GM19463 (cell line): ENCODE measurements at regions not wholly inside any gene's neighbourhood (a gene's known extent, or its start where the extent isn't known, plus 50 kb on each side); places are given as distances from the start of the nearest gene placed in this dataset.
"Not testable (repeated sequence)": the region's sequence is repeated elsewhere in the genome, so short reads cannot be mapped to it uniquely, and the experiment has no call there.

ENCODE experiments used
- ATAC-seq: cut with Tn5 transposase; IDR thresholded peaks from one replicate; pipeline ENCODE4 v1.9.1; 2021; ENCODE audit warnings: mild to moderate bottlenecking, moderate library complexity; ENCODE audit not compliant: unreplicated experiment

DNA sequence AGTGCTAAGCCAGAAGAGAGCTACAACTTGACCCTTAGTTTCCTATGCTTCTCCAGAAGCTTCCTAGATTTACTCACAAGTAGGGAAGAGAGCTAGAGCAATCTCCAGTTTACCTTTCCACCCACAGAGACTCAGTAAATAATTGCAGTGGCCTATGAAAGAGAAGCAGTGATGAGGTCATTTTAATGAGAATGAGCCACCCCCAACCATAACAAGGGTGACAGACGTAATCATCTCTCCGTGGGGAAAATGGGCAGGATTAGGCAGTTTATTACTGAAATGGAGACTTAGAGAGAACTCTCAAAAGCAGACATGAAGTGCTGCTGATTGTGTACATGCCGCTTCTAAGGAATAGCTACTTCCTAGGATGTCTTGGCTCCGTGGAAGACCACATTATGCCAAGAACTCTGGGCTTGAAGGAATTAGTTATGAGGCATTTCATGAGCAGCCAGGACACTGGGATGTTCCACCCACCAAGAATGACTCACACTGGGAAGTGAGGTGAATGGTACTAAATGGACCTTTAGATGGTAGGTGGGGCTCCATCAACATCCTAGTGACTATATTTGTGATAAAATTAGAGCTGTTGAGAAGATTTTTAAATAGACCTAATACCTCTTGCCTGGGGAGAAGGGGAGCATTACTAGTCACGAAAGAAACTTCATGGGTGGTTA lies 160.9 kb downstream of the EDEM1 start:
- no peak for ATAC-seq

DNA sequence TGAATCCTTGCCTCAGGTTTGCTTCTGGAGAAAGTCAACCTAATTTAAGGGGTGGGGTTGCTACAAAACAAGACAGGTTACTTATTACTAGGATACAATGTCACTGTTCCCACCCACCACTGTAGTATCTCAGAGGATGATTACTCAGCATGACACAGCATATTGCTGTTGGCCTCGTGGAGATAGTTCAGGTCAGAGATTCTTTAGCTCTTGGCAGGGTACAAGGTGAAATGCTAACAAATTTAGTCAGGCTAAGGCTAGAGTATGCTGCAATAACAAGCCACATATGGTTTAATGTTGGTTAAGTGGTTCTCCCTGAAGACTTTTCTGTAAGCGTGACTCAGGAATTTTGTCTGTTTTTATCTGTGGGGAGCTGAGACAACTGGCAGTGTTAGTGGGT lies 161.8 kb downstream of the EDEM1 start:
- ATAC-seq: no peak

DNA sequence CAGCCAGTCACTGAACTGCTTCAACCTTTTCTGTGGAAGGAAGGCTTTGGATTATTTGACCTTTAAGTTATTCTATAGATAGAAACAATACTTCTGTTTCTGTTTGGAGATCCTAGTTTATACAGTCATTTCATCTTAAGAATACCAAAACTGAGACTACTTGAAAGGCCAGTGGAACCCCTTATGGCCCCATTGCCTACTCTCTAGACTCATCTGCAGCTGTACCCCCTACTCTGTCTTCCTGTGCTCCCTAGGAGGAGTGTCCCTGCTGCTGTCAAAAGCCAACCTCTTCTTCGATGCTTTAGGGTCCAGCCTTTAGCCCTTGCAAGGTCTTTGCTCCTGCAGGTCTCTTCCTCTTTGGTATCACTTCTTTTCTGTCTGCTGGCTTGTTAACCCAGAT lies 169.6 kb downstream of the EDEM1 start:
- ATAC-seq: no peak

DNA sequence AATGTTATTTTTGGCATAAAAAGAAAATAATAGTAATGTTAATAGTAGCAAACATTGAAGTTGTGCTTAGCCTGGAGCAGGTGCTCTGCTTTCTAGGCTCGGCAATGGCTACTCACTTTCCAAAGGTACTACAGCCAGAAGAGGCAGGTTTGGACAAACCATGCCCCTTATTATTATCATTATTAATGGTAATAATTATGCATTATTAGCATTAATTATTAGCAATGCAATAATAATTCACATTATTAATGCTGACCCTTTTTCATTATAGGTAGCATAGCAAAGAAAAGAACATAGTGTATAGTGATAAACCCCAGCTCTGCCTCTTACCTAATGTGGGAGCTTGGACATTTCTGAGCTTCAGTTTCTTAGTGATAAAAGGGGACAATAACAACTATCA lies 171.4 kb downstream of the EDEM1 start:
- ATAC-seq: no peak

DNA sequence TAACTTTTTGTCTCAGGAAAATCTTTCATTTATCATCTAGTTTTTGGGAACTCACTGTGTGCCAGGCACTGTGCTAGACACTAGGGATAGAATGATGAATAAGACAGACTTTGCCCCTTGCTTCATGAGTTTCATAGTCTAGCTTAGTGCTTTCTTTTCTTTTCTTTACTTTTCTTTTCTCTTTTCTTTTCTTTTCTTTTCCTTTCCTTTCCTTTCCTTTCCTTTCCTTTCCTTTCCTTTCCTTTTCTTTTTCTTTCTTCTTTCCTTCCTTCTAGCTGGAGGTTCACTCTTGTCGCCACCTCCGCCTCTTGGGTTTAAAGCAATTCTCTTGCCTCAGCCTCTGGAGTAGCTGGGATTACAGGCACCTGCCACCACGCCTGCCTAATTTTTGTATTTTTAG lies 172.9 kb downstream of the EDEM1 start:
- no peak for ATAC-seq

DNA sequence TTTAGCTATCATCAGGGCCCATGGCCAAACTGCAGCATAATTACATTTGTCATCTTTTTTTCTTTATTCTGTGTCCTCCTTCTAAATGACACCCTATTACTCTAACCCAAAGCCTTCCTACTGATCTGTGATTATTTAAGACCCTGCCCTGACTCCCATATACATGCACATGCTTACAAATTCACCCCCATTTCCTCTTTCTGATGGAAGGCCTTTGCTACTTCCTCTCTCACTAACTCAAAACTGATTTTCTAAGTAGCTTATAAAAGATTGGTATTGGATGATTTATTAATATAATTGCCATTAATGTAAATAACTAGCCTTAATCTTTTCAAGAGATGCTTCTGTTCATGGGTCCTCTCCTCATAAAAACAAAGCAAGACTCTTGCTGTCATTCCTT lies 179.2 kb downstream of the EDEM1 start:
- no peak for ATAC-seq

DNA sequence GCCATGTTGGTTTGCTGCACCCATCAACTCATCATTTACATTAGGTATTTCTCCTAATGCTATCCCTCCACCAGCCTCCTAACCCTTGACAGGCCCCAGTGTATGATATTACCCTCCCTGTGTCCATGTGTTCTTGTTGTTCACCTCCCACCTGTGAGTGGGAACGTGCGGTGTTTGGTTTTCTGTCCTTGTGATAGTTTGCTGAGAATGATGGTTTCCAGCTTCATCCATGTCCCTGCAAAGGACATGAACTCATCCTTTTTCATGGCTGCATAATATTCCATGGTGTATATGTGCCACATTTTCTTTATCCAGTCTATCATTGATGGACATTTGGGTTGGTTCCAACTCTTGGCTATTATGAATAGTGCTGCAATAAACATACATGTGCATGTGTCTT lies 184.0 kb downstream of the EDEM1 start:
- ATAC-seq: not testable (repeated sequence)

DNA sequence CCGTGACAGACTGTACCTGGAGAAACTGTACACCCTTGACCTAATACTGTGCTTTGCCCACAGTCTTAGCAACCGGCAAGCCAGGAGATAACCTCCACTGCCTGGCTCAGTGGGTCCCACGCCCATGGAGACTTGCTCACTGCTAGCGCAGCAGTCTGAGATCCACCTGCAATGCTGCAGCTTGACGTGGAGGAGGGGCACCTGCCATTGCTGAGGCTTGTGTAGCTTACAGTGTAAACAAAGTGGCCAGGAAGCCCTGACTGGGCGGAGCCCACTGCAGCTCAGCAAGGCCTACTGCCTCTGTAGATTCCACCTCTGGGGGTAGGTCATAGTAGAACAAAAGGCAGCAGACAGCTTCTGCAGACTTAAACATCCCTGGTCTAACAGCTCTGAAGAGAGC lies 189.3 kb downstream of the EDEM1 start:
- ATAC-seq: no peak

DNA sequence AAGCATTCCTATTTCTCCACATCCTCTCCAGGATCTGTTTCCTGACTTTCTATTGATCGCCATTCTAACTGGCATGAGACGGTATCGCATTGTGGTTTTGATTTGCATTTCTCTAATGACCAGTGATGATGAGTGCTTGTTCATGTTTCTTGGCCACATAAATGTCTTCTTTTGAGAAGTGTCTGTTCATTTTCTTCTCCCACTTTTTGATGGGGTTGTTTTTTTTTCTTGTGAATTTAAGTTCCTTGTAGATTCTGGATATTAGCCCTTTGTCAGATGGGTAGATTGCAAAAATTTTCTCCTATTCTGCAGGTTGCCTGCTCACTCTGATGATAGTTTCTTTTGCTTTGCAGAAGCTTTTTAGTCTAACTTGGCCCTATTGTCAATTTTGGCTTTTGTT lies 191.8 kb downstream of the EDEM1 start:
- not testable (repeated sequence) for ATAC-seq

DNA sequence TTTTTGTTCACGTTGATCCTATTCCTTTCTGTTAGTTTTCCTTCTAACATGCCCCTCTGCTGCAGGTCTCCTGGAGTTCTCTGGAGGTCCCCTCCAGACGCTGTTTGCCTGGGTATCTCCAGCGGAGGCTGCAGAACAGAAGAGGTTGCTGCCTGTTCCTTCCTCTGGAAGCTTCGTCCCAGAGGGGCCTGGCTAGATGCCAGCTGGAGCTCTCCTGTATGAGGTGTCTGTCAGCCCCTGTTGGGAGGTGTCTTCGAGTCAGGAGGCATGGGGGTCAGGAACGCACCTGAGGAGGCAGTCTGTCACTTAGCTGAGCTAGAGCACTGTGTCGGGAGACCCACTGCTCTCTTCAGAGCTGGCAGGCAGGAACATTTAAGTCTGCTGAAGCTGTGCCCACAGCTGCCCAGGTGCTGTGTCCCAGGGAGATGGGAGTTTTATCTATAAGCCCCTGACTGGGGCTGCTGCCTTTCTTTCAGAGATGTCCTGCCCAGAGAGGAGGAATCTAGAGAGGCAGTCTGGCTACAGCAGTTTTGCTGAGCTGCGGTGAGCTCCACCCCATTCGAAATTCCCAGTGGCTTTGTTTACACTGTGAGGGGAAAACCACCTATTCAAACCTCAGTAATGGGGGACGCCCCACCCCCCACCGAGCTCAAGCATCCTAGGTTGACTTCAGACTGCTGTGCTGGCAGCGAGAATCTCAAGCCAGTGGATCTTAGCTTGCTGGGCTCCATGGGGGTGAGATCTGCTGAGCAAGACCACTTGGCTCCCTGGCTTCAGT lies 196.2 kb downstream of the EDEM1 start:
- not testable (repeated sequence) for ATAC-seq

DNA sequence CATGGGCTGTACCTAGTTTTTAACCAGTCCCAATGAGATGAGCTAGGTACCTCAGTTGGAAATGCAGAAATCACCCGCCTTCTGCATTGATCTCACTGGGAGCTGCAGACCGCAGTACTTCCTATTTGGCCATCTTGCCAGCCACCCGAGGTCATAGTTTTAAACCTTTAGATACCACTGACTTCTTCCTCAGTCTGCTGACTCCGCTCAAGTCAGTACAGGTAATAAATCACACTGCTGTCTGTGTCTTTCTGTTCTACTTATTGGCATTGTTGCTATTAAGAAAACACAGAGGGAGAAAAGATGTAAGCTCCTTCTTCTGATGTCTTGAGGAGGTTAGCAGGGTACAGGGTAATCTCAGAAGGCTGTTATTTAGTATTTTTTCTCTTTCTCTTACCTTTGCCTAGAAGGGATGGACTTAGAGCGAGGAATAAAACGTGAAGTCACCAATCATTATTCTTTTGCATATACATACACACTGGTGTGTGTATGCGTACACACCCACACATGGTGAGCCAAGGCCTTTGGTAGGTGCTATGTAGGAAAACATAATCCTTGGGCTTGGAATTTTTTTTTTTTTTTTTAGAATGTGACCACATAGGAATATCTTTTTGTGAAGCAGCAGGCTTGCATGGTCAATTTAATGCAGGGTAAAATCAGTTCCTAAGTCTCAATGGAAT lies 197.2 kb downstream of the EDEM1 start:
- no peak for ATAC-seq

DNA sequence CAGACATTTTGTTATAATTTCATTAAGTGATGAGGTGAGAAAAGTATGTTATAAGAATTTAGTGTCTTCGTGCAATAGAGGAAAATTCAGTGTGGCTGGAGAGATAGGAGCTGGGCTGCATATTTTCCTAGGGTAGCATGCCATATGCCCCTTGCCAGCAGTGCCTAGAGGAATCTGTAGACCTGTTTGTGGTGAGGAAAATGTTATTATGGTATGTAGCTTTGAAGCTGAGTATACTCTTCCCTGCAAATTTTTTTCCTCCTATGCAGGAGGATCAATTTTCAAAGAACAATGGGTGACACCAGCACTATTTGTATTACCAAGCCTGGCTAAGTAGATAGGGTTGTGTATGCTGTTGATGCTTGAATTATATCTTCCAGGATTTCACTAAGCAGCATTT lies 200.6 kb downstream of the EDEM1 start:
- ATAC-seq: no peak

DNA sequence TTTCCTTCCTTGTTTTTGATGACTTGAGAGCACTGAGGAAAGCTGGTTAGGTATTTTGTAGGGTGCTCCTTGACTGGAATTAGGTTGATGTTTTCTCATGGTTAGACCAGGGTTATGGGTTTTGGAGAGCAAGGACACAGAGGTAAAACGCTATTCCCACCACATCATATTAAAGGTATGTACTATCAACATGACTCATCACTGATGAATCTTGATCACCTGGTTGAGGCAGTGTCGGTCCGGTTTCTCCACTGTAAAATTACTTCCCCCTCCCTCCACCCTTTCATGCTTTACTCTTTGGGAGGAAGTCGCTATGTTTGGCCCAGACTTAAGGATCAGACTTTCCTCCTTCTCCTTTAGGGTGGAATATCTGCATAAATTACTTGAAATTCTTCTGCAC lies 201.6 kb downstream of the EDEM1 start:
- no peak for ATAC-seq

DNA sequence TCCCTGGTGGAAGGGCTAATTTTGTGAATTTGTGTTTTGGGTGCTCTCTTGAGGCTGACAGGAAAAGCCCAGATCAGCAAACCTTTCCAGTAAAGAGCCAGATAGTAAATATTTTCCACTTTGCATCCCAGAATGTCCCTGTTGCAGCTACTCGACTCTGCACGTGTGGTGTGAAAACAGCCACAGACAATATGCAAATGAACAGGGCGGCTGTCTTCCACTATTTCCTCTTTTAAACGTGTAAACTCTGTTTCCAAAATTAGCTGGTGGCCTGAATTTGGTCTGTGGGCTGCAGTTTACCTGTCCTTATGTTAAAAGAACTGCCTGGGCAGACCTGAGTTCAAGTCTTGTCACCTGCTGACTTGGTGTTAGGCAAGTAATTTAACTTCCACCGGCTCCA lies 202.7 kb downstream of the EDEM1 start:
- peak; percentile 56 for ATAC-seq

DNA sequence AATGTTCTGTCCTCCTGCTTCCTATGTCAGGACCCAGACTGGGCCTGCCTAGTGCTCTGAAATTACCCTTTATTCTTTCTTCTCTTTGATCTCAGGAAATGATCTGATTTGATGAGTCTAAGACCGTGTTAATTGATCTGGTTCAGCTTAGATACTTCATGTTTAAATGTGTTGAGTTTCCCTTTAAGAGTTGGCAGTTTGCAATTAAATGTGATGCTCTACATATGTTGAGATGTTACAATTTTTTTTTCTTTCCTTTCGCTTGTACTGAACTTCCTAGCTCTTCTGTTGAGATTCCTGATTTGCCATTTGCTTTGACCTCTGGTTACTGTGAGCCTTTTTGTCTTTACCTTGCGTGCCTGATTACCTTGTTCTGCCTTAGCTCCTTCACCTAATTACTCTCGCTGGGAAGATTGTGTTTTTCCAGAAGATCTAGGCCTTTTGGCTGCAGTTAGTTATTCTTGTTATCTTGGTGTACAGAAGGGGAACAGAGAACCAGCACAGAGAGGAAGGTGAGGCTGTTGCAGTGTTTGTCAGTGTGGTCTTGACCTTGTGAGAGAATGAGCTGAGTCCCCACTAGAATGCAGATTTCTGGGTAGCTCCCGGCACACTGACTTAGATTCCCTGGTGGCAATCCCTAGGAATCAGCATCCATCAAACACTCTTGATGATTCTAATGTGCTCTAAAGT lies 203.6 kb downstream of the EDEM1 start:
- no peak for ATAC-seq

DNA sequence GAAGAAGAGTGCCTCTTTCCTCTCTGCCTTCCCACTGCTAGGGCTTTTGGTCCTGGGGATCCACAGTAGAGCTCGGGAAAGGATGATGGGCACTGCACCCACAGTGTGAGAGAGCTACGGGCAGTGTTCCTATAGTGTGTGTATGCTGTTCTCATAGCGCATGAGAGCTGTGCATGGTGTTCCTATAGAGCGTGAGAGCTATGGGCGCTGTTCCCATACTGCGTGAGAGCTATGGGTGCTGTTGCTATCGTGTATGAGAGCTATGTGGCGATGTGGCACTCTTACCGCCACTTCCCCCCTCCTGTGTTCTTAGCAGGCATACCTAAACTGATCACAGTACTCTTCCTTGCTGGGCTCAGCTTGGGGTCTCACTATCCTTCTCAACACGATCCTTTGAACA lies 213.5 kb downstream of the EDEM1 start:
- no peak for ATAC-seq

DNA sequence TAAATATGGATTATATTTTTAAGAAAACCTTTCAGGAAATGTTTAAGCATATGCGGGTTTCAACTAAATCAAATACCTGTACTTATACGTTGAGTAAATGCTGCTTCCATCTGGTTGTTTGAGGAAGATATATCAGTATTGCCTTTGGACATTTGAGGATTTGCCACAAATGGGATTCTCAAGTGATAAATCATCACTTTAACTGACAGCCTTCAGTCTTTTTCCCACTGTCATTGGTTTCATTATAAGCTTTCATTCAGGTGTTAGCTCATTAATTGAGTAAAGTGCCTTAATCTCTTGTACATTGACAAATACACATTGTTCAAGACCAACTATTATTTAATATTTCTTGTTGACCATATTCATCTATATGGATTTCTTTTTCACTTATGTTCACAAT lies 217.2 kb downstream of the EDEM1 start:
- ATAC-seq: no peak

DNA sequence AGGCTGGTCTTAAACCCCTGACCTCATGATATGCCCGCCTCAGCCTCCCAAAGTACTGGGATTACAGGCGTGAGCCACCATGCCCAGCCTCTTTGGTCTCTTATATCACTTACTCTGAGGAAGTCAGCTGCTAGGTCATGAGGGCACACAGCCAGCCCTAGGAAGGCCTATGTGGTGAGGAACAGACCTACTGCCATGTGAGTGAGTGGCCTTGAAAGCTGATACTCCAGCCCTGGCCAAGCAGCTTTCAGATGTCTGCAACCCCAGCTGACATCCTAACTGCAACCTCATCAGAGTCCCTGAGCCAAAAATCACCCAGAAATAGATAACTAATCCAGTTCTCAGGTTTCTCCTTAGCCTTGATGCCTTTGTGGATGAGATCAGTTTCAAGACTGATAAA lies 224.3 kb downstream of the EDEM1 start:
- ATAC-seq: no peak

DNA sequence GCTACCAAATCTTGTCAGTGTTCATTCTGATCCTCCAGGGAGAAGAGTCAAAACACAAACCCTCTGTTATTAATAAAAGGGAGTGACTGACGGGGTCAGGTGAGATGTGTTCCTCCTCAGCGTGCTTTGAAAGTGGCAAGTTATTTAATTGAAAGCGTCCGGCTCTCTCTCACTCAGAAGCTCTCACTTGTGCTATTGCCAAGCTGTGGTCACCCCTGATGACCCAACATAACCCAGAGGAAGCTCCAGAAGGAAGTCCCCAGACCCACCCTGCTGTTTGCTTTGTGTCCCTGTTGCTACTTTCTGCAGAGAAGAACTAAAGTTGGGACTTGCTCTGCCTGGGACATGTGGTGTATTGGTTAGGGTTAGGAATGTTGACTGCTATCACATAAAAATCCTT lies 235.6 kb downstream of the EDEM1 start:
- no peak for ATAC-seq

DNA sequence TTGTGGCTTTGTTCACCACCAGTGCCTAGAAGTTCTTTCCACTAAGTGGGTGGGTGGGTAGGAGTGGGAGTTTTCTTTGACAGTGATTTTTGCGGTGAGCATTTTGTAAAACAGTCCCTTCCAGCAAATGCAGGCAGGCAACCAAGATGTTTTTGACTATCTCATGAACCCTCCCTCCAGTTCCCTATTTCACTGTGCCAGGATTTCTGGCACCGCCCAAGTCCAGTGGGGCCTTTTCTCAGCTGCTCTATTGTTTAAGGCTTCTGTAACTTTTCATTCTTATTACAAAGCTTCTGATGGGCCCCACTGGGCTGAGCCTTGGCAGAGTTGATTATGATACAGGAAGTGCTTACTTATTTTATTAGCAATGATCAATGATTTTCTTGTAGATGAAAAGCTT lies 236.0 kb downstream of the EDEM1 start:
- ATAC-seq: no peak

DNA sequence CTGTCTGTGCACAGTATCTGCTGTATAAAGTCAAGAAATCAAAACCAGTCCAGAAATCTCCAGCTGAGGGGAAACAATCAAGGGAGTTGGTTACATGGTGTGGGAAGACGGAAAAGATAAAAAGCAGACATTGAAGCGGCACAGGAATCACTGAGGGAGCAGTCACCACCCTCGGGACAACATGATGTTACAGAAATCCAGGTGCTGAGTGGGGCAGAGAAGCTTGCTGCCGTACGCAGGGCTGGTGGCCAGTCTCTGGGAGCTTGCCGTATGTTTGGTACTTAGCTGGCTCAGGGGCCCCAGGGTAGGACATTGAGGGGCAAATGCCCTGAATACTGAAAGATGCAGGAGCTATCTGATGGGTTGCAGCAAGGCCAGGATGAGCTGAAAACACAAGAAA lies 237.9 kb downstream of the EDEM1 start:
- no peak for ATAC-seq
